Suprapubic skin (tissue), 3 donors: ENCODE measurements at regions not wholly inside any gene's neighbourhood (a gene's known extent, or its start where the extent isn't known, plus 50 kb on each side); places are given as distances from the start of the nearest gene placed in this dataset.

Experiments used
- CTCF ChIP-seq, 2 donors: fragments of 200-600 bp in 1 of 2; fragments of 450-650 bp in 1 of 2; sonication (generic) in 1 of 2; IDR thresholded peaks; one replicate each; pipeline ENCODE4 v1.5.1; 2016 to 2019; ENCODE audit warnings: antibody characterized with exemption in 2 of 2, mild to moderate bottlenecking in 1 of 2, moderate library complexity in 1 of 2
- POLR2A ChIP-seq, 2 donors: fragments of 450-650 bp; IDR thresholded peaks; one replicate each; pipeline ENCODE4 v1.6.1; 2017; ENCODE audit warnings: antibody characterized with exemption in 2 of 2, mild to moderate bottlenecking in 2 of 2, moderate library complexity in 2 of 2

DNA sequence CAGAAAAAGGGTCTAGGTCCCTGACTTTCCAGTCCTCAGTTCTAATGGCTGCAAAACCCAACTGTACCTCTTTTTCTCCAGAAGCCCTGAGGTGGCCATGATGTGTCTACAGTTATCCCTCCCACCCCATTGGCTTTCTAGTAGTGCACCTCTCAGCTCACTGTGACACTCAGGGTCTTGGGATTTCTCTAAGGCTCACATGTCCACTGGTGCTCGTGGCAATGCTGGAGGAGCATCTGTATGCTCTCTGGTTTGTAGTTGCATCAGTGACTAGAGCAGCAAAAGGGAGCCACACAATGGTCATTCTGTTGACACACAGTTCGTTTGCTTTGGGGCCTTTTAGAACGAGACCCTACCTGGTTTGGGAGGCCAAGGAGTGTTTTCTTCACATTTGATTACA is 81.6 kb upstream of the SYT6 start:
- no peak for TF ChIP-seq POLR2A (IDR thresholded peaks at IDR 0.05)
- no peak for TF ChIP-seq CTCF (IDR thresholded peaks at IDR 0.05)
